K562 (cell line): ENCODE measurements at regions not wholly inside any gene's neighbourhood (a gene's known extent, or its start where the extent isn't known, plus 50 kb on each side); places are given as distances from the start of the nearest gene placed in this dataset.

Experiments
- ATAC-seq: fragments of 200-7000 bp; cut with Tn5 transposase; 3 replicates; pipeline ENCODE4 v1.9.1; 2020; ENCODE audit warnings: moderate library complexity
- BruUV-seq: library from RNA; stranded (reverse); fragments of 400-500 nt; replicated peaks from 2 replicates; lab custom pipeline; 2021; lab: Mats Ljungman, UMichigan
- CTCF ChIA-PET: fragments of 300-600 bp; formaldehyde crosslinking; extraction: SDS; loops from one replicate; lab custom pipeline; 2021; ENCODE audit warnings: low intra/inter-chr PET ratio; lab: Yijun Ruan, JAX
- POLR2A ChIA-PET: fragments of 300-600, 350-650 bp; sonication (Branson Sonifier 250); formaldehyde crosslinking; extraction: SDS; loops from one replicate; lab custom pipeline; 2021; ENCODE audit warnings: antibody characterized with exemption, inconsistent platforms; lab: Yijun Ruan, JAX
- DNase-seq, 4 experiments: peaks; one replicate each; pipeline versions ENCODE4 v3.0.0 to v3.0.0-alpha.2; 2011 to 2018; ENCODE audit warnings: low spot score in 3 of 4, mixed read lengths in 3 of 4; ENCODE audit errors: extremely low read depth in 1 of 4
- FAIRE-seq: peaks from 2 replicates; lab custom pipeline; 2011; peaks lifted over from hg19 to GRCh38; lab: Jason Lieb, UNC
- H2AFZ ChIP-seq: 2 replicates; pipeline ENCODE4 v1.6.0; 2011; ENCODE audit warnings: low read depth, low read length, control low read depth, inconsistent platforms
- H3K27ac ChIP-seq: fragments of 200-600 bp; 3 replicates; pipeline ENCODE4 v1.8.0; 2011; ENCODE audit warnings: low read depth, mild to moderate bottlenecking, control low read depth, inconsistent platforms, low read length, moderate library complexity, mixed read lengths; ENCODE audit errors: extremely low read depth
- H3K27me3 ChIP-seq, 2 experiments: fragments of 300-600 bp in 1 of 2; 2 replicates in 1 of 2; 3 replicates in 1 of 2; pipeline versions ENCODE4 v1.6.0 to v1.8.0; 2011; ENCODE audit warnings: inconsistent platforms in 2 of 2, low read length in 2 of 2, mild to moderate bottlenecking in 1 of 2, mixed read lengths in 1 of 2, moderate library complexity in 1 of 2; ENCODE audit not compliant: control insufficient read depth in 2 of 2, insufficient read depth in 2 of 2
- H3K36me3 ChIP-seq: fragments of 300-600 bp; 3 replicates; pipeline ENCODE4 v1.8.0; 2011; ENCODE audit warnings: mild to moderate bottlenecking, low read length, inconsistent platforms; ENCODE audit not compliant: control insufficient read depth, insufficient read depth
- H3K4me1 ChIP-seq, 2 experiments: fragments of 200-600 bp in 1 of 2; replicated peaks in 1 of 2; 2 replicates in 1 of 2; 3 replicates in 1 of 2; pipeline versions ENCODE4 v1.5.1 to v1.8.0; 2011; ENCODE audit warnings: inconsistent platforms in 2 of 2, low read length in 2 of 2, mild to moderate bottlenecking in 1 of 2, mixed read lengths in 1 of 2, moderate library complexity in 1 of 2; ENCODE audit not compliant: control insufficient read depth in 2 of 2, insufficient read depth in 2 of 2
- H3K4me2 ChIP-seq: 2 replicates; pipeline ENCODE4 v1.6.1; 2011; ENCODE audit warnings: low read length, control low read depth, inconsistent platforms, mixed read lengths; ENCODE audit not compliant: insufficient read depth
- H3K4me3 ChIP-seq: fragments of 200-600 bp; sonication (generic), shearing (Covaris generic); 2 replicates; pipeline ENCODE4 v1.5.1; 2016; ENCODE audit warnings: control low read depth, inconsistent platforms
- H3K79me2 ChIP-seq: fragments of 200-600 bp; 3 replicates; pipeline ENCODE4 v1.8.0; 2011; ENCODE audit warnings: low read length, inconsistent platforms; ENCODE audit not compliant: control insufficient read depth, insufficient read depth
- H3K9ac ChIP-seq, 2 experiments: 2 replicates each; pipeline versions ENCODE4 v1.6.0 to v1.6.1; 2011; ENCODE audit warnings: low read depth in 2 of 2, low read length in 2 of 2, control low read depth in 1 of 2, inconsistent platforms in 1 of 2, mild to moderate bottlenecking in 1 of 2, mixed read lengths in 1 of 2; ENCODE audit not compliant: insufficient read depth in 1 of 2
- H3K9me1 ChIP-seq: one replicate; pipeline ENCODE4 v1.6.0; 2011; ENCODE audit warnings: inconsistent platforms, mild to moderate bottlenecking, low read length, moderate library complexity; ENCODE audit not compliant: control insufficient read depth, insufficient read depth
- H3K9me3 ChIP-seq: replicated peaks from 2 replicates; pipeline ENCODE4 v1.5.1; 2011; ENCODE audit warnings: low read depth, low read length, inconsistent platforms; ENCODE audit not compliant: control insufficient read depth, insufficient read depth
- H4K20me1 ChIP-seq: replicated peaks from 2 replicates; pipeline ENCODE4 v1.6.1; 2011; ENCODE audit warnings: low read length, inconsistent platforms, mixed read lengths; ENCODE audit not compliant: control insufficient read depth, insufficient read depth
- ATF3 ChIP-seq, 2 experiments: fragments of 450-650 bp in 1 of 2; sonication (generic) in 1 of 2; formaldehyde crosslinking in 1 of 2; IDR thresholded peaks in 1 of 2; conservative IDR thresholded peaks in 1 of 2; 2 replicates each; pipeline versions ENCODE4 v1.6.1 to v1.8.1; 2016 to 2023; ENCODE audit warnings: mild to moderate bottlenecking in 2 of 2, moderate library complexity in 2 of 2, inconsistent platforms in 1 of 2, missing genetic modification reagents in 1 of 2
- CBFA2T3 ChIP-seq: fragments of 450-650 bp; IDR thresholded peaks from 2 replicates; pipeline ENCODE4 v1.6.1; 2017
- CREM ChIP-seq: IDR thresholded peaks from 2 replicates; pipeline ENCODE4 v1.6.1; 2014; ENCODE audit warnings: antibody characterized with exemption, low read depth
- E2F1 ChIP-seq: sonication (generic); formaldehyde crosslinking; IDR thresholded peaks from 2 replicates; pipeline ENCODE4 v1.8.1; 2023; ENCODE audit warnings: mild to moderate bottlenecking, missing genetic modification reagents, moderate library complexity
- E2F3 ChIP-seq: fragments of 250-450 bp; sonication (Bioruptor Pico); IDR thresholded peaks from 2 replicates; pipeline ENCODE4 v1.4.0; 2020; ENCODE audit warnings: mild to moderate bottlenecking
- ID3 ChIP-seq, 2 experiments: fragments of 250-450 bp in 1 of 2; fragments of 450-650 bp in 1 of 2; sonication (Bioruptor Pico) in 1 of 2; IDR thresholded peaks; 2 replicates each; pipeline versions ENCODE4 v1.6.1 to v1.8.0; 2016 to 2021; ENCODE audit warnings: mild to moderate bottlenecking in 2 of 2, moderate library complexity in 2 of 2, missing compliant biosample characterization in 1 of 2, missing genetic modification characterization in 1 of 2
- KHSRP ChIP-seq: fragments of 450-650 bp; IDR thresholded peaks from 2 replicates; pipeline ENCODE4 v1.6.1; 2017
- MYC ChIP-seq, 2 experiments: fragments of 250-450 bp in 1 of 2; sonication (Bioruptor Pico) in 1 of 2; IDR thresholded peaks; 2 replicates each; pipeline versions ENCODE4 v1.5.1 to v1.6.1; 2012 to 2021; ENCODE audit warnings: low read depth in 2 of 2, borderline replicate concordance in 1 of 2, improper control_type of control experiment in 1 of 2, low read length in 1 of 2, mild to moderate bottlenecking in 1 of 2, moderate library complexity in 1 of 2
- NFIC ChIP-seq: fragments of 450-650 bp; IDR thresholded peaks from 2 replicates; pipeline ENCODE4 v1.6.1; 2017; ENCODE audit warnings: mild to moderate bottlenecking, inconsistent platforms
- NRF1 ChIP-seq, 2 experiments: fragments of 450-650 bp; IDR thresholded peaks in 1 of 2; conservative IDR thresholded peaks in 1 of 2; 2 replicates each; pipeline ENCODE4 v1.6.1; 2014; ENCODE audit warnings: mild to moderate bottlenecking in 2 of 2
- ZNF395 ChIP-seq: fragments of 200-800 bp; sonication (Bioruptor generic); IDR thresholded peaks from 2 replicates; pipeline ENCODE4 v1.6.1; 2017; ENCODE audit warnings: missing genetic modification characterization, missing compliant biosample characterization
- WGBS: fragments of 100-300 bp; shearing (Covaris generic); methylation state at CpG from one replicate; pipeline ENCODE4 v1.1.6; 2016; ENCODE audit warnings: low coverage, mixed read lengths; ENCODE audit not compliant: insufficient coverage; ENCODE audit errors: missing lambda C conversion rate; 5-methylcytosine and 5-hydroxymethylcytosine counted together
- in situ Hi-C: fragments of 300-500 bp; cut with MboI; formaldehyde crosslinking; loops from 4 replicates; pipeline ENCODE4 v1.15.0; 2018; ENCODE audit warnings: inconsistent platforms, mixed read lengths
- intact Hi-C: fragments of 100-400 bp; cut with micrococcal nuclease; formaldehyde crosslinking; loops from 2 replicates; pipeline ENCODE4 v1.14.2; 2022
- TF ChIP-seq, protein P1 (sequence below): fragments of 250-450 bp; sonication (Bioruptor Pico); IDR thresholded peaks from 2 replicates; pipeline ENCODE4 v1.5.0; 2020; ENCODE audit warnings: mild to moderate bottlenecking, borderline replicate concordance

DNA sequence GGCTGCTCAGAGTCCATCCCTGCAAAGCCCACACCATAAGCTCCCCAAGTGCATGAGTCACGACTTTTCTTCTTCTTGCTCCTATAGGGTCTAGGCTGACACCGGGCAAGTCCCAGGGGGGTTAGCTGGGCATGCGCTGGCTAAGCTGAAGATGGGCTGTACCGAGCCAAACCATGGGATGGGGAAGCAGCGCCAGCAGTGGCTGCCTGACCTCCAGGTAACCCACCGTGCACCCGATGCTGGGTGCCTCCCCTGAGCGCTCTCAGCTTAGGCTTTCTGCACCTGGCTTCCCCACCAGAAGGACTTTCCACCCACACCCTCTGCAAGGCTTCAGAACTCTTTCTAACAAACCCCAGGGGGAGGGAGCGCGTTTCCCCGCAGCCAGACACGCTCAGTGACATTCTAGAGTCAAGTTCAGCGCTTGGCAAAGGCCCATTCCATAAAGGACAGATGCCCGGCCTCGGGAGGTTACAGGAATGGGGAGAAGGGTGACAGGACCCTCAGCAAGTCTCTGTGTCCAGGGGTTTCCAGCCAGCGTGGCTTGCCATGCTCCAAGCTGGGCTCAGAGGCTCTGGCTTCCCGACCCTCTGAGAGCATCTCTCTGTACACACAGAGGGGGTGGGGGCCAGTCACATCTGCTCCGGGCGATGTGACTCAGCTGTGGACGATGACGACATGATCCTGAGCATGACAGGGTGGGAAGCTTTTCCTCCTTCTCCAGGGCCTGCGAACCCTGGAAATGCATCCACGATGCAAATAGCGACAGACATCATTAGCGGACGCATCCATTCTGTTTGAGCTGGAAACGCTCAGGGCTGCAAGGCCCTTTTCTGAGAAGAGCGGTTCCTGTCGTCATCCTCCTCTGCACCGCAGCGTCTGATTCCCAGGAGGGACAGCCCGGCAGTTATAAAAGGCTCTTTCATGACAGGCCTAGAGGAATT, 107.8 kb downstream of the SIK1 start:
- H3K79me2 ChIP-seq, result no peaks in the 10 kb centered on the region
- CTCF ChIA-PET, result interaction anchor here (0.7 kb wide), 1 partner anchor 328 kb away, joined by 3 read pairs; no protein-coding TSS in a partner anchor
- H3K4me1 ChIP-seq, result peaks cover 0 to 20% of the 10 kb centered on the region in 2 experiments; a peak in 1 of 5 replicates
- peak in 1 of 4 experiments; percentile 20 for DNase-seq
- POLR2A ChIA-PET, result interaction anchor here (0.6 to 2.4 kb wide), 4 partner anchors 8 to 1246 kb away, joined by 3 to 6 read pairs (median 3); no protein-coding TSS in a partner anchor
- H3K9me1 ChIP-seq, result no peaks in the 10 kb centered on the region
- intact Hi-C loops, result no loop called here
- H3K4me2 ChIP-seq, result no peak overlapping the region
- no peak for FAIRE-seq
- ATAC-seq, result no peak; the same call in 1 of the 3 replicates
- no peak overlapping the region for H3K9ac ChIP-seq
- 3% methylated on average over 32 of the region's 32 CpGs for WGBS
- H3K9me3 ChIP-seq, result no peaks in the 10 kb centered on the region
- BruUV-seq, result no TSS peak
- H3K27me3 ChIP-seq, result peaks cover 39 to 89% of the 10 kb centered on the region in 2 experiments; a peak in 4 of 5 replicates
- peaks cover 14% of the 10 kb centered on the region; the same call in 1 of the 2 replicates for H4K20me1 ChIP-seq
- H3K36me3 ChIP-seq, result no peaks in the 10 kb centered on the region
- H3K4me3 ChIP-seq, result no peak overlapping the region
- no peak overlapping the region for H2AFZ ChIP-seq
- no peak overlapping the region for H3K27ac ChIP-seq
- in situ Hi-C loops, result no loop called here
- TF ChIP-seq NFIC (no peak), ATF3 (IDR thresholded peaks at IDR 0.05) (peak; percentile 78), ATF3 (CRISPR knock-in tag; conservative IDR thresholded peaks at IDR 0.05) (no peak), ID3 (CRISPR knock-in tag; IDR thresholded peaks at IDR 0.05) (no peak), ID3 (tag; IDR thresholded peaks at IDR 0.05) (no peak), E2F3 (CRISPR knock-in tag) (no peak), CBFA2T3 (no peak), NRF1 (conservative IDR thresholded peaks at IDR 0.05 in 1 of 2, IDR thresholded peaks at IDR 0.05 in 1 of 2) (peak; percentile 36 to 53; a peak in 3 of 4 replicates), MYC (IDR thresholded peaks at IDR 0.05; ENCODE audit: low read depth, low read length) (no peak), MYC (CRISPR knock-in tag; IDR thresholded peaks at IDR 0.05; ENCODE audit: borderline replicate concordance, low read depth) (no peak), CREM (0 out of 2 replicates have a peak, but pooled peaks have one; percentile 44), E2F1 (no peak), KHSRP (no peak), ZNF395 (CRISPR knock-in tag) (no peak)
- TF ChIP-seq, protein P1, sequence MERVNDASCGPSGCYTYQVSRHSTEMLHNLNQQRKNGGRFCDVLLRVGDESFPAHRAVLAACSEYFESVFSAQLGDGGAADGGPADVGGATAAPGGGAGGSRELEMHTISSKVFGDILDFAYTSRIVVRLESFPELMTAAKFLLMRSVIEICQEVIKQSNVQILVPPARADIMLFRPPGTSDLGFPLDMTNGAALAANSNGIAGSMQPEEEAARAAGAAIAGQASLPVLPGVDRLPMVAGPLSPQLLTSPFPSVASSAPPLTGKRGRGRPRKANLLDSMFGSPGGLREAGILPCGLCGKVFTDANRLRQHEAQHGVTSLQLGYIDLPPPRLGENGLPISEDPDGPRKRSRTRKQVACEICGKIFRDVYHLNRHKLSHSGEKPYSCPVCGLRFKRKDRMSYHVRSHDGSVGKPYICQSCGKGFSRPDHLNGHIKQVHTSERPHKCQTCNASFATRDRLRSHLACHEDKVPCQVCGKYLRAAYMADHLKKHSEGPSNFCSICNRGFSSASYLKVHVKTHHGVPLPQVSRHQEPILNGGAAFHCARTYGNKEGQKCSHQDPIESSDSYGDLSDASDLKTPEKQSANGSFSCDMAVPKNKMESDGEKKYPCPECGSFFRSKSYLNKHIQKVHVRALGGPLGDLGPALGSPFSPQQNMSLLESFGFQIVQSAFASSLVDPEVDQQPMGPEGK, result no peak
